ENCODE measurements at regions not wholly inside any gene's neighbourhood (a gene's known extent, or its start where the extent isn't known, plus 50 kb on each side); places are given as distances from the start of the nearest gene placed in this dataset.

DNA sequence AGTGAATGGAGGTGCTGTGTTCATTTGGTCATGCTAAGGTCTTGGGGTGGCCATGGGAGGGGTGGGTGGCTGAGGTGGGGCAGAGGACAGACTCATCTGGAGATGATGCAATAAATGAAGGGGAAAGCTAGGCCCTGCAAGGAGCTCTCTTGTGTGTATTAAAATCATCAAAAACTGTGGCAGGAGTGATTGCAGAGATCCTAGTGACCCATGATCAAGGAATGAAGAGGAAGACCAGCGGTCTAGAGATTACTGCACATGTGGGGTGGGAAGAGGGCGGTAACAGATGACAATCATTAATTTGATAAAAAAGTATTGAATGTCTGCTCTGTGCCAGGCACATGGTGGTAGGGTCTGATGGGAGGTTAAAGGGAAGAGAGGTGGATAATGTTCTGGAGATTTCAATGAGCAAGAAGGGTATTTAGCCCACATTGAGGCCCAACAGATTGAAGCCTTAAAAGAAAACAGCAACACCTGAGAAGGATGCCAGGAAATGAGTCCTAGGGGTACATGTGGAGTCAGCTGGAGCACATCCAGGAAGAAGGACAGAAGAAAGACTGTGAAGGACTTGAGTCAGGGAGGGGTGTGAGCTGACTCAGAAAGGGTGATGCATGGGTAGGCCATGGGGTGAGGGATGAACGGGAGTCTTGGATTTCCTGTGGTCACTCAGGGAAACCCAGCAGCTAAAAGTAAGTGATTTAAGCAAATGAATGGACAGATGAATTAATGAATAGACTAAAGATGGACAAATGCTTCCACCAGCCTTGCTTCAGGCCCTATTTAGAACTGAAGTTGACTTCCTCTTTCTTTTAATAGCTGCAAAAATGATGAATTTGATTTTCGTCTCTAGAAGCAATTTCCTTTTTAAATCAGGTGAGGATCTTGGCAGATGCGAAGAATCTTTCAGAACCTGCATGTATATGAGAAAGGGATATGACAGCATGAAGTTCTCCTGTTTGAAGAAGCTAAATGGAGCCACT is 83.1 kb upstream of the IGFBP3 start:
- TF ChIP-seq, protein P1, sequence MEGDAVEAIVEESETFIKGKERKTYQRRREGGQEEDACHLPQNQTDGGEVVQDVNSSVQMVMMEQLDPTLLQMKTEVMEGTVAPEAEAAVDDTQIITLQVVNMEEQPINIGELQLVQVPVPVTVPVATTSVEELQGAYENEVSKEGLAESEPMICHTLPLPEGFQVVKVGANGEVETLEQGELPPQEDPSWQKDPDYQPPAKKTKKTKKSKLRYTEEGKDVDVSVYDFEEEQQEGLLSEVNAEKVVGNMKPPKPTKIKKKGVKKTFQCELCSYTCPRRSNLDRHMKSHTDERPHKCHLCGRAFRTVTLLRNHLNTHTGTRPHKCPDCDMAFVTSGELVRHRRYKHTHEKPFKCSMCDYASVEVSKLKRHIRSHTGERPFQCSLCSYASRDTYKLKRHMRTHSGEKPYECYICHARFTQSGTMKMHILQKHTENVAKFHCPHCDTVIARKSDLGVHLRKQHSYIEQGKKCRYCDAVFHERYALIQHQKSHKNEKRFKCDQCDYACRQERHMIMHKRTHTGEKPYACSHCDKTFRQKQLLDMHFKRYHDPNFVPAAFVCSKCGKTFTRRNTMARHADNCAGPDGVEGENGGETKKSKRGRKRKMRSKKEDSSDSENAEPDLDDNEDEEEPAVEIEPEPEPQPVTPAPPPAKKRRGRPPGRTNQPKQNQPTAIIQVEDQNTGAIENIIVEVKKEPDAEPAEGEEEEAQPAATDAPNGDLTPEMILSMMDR (IDR thresholded peaks at IDR 0.05 in 4 of 5, conservative IDR thresholded peaks at IDR 0.05 in 1 of 5): no peak
- TF ChIP-seq POLR2A (IDR thresholded peaks at IDR 0.05): no peak
